ENCODE measurements at regions not wholly inside any gene's neighbourhood (a gene's known extent, or its start where the extent isn't known, plus 50 kb on each side); places are given as distances from the start of the nearest gene placed in this dataset.

DNA sequence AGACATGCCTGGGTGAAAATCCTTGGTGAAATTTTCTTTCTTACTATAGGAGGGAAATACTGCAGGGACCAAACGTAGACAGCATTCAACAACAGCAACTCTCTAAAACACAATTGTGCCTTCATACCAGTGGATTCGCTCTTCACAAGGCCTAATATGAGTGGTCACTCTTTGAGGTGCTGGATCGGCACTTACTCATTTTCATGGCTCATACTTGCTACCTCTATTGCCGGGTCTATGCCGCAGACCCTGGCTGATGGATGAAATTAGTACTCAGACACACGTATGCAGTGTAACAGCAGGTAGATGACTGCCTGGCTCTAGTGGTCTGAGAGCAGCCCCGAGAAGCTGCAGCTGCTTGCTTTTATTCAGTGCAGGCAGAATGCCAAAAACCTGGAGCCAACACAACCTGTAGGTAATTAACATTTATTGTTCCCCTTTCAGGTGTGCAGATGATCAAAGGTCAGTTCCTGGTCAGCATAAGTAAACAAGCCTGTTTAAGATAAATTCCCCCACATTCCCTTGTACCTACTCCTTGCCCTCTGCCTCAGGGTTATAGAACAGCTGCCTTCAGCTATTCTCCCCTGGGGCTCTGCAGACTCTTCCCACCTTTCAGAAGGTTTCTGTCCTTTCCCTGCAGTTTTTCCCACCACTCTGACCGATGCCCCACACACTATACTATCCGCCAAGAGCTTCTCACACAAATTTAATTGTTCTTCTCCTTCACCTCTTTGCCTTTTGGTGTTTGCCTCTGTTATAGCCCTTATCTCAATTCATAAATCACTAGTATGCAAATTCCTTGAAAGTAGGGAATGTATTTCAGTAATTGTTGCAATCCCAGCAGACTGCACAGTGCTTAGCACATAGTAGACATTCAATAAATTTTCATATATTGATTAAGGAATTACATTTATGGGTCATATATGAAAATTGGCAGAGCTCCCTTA lies 210.0 kb downstream of the SPANXN3 start:
- Mint-ChIP-seq H3K4me1 (peaks cover 3% of the 10 kb centered on the region), H3K27ac (no peak overlapping the region), H3K27me3 (ENCODE audit: low read depth) (no peaks in the 10 kb centered on the region), H3K9me3 (peaks cover 26% of the 10 kb centered on the region), H3K36me3 (no peaks in the 10 kb centered on the region), H3K4me3 (no peak overlapping the region)
- no peak for DNase-seq (ENCODE audit: low spot score in 2 of 2, unreplicated experiment in 2 of 2)
- TF ChIP-seq, protein P1, sequence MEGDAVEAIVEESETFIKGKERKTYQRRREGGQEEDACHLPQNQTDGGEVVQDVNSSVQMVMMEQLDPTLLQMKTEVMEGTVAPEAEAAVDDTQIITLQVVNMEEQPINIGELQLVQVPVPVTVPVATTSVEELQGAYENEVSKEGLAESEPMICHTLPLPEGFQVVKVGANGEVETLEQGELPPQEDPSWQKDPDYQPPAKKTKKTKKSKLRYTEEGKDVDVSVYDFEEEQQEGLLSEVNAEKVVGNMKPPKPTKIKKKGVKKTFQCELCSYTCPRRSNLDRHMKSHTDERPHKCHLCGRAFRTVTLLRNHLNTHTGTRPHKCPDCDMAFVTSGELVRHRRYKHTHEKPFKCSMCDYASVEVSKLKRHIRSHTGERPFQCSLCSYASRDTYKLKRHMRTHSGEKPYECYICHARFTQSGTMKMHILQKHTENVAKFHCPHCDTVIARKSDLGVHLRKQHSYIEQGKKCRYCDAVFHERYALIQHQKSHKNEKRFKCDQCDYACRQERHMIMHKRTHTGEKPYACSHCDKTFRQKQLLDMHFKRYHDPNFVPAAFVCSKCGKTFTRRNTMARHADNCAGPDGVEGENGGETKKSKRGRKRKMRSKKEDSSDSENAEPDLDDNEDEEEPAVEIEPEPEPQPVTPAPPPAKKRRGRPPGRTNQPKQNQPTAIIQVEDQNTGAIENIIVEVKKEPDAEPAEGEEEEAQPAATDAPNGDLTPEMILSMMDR (IDR thresholded peaks at IDR 0.05; ENCODE audit: unreplicated experiment), result no peak

DNA sequence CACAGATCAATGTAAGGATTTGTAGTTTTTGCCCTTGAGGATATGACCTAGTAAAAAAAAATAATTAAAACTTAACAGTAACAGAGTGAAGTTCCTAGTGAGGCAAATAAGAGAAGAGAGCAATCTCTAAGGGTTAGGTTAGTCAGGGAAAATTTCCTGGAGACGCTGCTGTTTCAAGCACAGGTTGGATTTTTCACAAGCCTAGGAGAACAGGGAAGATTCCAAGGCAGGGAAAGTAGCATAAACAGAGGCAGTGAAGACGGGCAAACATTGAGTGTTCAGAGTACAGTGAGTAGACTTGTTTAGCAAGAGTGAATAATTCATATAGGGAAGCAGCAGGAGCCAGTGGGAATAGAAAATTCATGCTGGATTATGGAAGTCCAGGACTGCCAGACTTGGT lies 212.8 kb downstream of the SPANXN3 start:
- no peak overlapping the region for H3K4me3 Mint-ChIP-seq
- H3K27ac Mint-ChIP-seq, result no peak overlapping the region
- DNase-seq (ENCODE audit: low spot score in 2 of 2, unreplicated experiment in 2 of 2), result no peak
- H3K9me3 Mint-ChIP-seq, result peaks cover 18% of the 10 kb centered on the region
- no peaks in the 10 kb centered on the region for H3K27me3 Mint-ChIP-seq (ENCODE audit: low read depth)
- no peaks in the 10 kb centered on the region for H3K36me3 Mint-ChIP-seq
- H3K4me1 Mint-ChIP-seq, result peaks cover 3% of the 10 kb centered on the region
- TF ChIP-seq, protein P1 (IDR thresholded peaks at IDR 0.05; ENCODE audit: unreplicated experiment), result no peak

DNA sequence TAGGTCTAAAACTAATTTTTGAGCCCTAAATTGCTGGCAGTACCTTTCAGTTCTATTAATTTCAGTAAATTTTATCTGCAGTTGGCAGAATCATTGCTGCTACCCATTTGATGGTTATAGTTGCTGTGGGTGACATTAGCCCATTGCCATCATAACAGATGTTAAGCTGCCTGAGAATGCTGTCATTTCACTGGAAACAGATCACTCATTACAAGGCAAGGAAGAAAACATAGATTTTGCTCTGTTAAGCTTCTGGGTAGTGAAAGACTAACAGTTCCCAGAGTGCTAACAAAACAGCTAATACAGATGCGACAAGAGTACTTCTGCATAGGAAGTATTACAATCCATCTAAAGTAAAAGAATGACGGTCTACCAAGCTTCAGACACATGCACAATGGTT lies 213.2 kb downstream of the SPANXN3 start:
- TF ChIP-seq, protein P1 (IDR thresholded peaks at IDR 0.05; ENCODE audit: unreplicated experiment), result no peak
- Mint-ChIP-seq H3K4me3 (no peak overlapping the region), H3K4me1 (peaks cover 3% of the 10 kb centered on the region), H3K27ac (no peak overlapping the region), H3K27me3 (ENCODE audit: low read depth) (no peaks in the 10 kb centered on the region), H3K9me3 (peaks cover 18% of the 10 kb centered on the region), H3K36me3 (no peaks in the 10 kb centered on the region)
- no peak for DNase-seq (ENCODE audit: low spot score in 2 of 2, unreplicated experiment in 2 of 2)

DNA sequence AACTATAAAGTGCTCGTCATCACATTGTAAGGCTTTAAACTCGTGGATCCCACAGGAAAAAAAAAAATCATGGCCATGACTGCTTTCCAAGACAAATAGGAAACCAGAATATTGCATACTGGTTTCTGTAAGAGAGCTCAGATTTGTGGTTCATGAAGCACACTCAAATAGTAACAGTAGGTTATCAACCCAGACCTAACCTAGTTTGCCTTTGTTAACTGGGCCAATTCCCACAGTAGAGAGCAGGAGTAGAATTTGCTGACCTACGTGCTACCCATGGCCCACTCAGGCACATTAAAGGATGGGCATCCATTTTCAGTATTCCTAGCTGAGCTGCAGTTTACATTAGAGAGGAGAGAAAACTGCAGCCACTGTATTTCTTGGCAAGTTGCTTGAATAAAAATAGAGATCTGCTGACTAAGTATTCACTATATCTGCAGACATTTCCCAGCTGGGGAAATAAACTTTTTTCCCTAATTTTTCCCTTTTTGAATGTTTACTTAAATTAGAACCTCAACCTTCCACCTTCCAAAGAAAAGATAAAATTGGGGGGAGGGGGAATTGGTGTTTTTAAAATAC lies 218.5 kb downstream of the SPANXN3 start:
- no peaks in the 10 kb centered on the region for H3K4me1 Mint-ChIP-seq
- H3K27me3 Mint-ChIP-seq (ENCODE audit: low read depth), result no peaks in the 10 kb centered on the region
- TF ChIP-seq, protein P1 (IDR thresholded peaks at IDR 0.05; ENCODE audit: unreplicated experiment), result no peak
- DNase-seq (ENCODE audit: low spot score in 2 of 2, unreplicated experiment in 2 of 2), result no peak
- no peak overlapping the region for H3K4me3 Mint-ChIP-seq
- H3K36me3 Mint-ChIP-seq, result no peaks in the 10 kb centered on the region
- H3K27ac Mint-ChIP-seq, result no peak overlapping the region
- peaks cover 26% of the 10 kb centered on the region for H3K9me3 Mint-ChIP-seq

DNA sequence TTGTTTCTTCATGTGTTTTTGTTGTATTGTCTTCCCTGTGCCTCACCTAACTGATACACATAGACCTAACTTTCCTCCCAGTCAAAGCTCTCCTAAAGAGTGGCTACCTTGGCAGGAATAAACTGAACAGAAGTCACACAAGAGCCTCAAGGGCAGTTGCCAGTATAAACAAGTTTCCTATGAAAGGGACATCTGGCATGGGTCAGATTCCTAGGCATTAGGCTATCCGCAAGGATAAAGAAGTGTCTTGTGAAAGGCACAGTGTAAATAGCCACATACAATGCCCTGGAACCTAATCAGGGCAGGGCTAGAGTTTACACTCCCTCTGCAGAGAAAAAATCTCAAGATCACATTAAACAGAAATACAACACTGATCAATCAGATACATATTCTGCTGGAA lies 220.8 kb downstream of the SPANXN3 start:
- H3K4me3 Mint-ChIP-seq, result no peak overlapping the region
- H3K4me1 Mint-ChIP-seq, result no peaks in the 10 kb centered on the region
- no peak overlapping the region for H3K27ac Mint-ChIP-seq
- TF ChIP-seq, protein P1 (IDR thresholded peaks at IDR 0.05; ENCODE audit: unreplicated experiment), result no peak
- H3K27me3 Mint-ChIP-seq (ENCODE audit: low read depth), result no peaks in the 10 kb centered on the region
- H3K9me3 Mint-ChIP-seq, result peaks cover 21% of the 10 kb centered on the region
- DNase-seq (ENCODE audit: low spot score in 2 of 2, unreplicated experiment in 2 of 2), result no peak
- no peaks in the 10 kb centered on the region for H3K36me3 Mint-ChIP-seq
